Activated CD8-positive, alpha-beta memory T cell treated with anti-CD3 and anti-CD28 coated beads, Interleukin-2, amount 50 U/mL, for 48 hours (primary cell): ENCODE measurements at regions not wholly inside any gene's neighbourhood (a gene's known extent, or its start where the extent isn't known, plus 50 kb on each side); places are given as distances from the start of the nearest gene placed in this dataset.

Experiments used
- DNase-seq: peaks from one replicate; pipeline ENCODE4 v3.0.0-alpha.2; 2020

GRCh38 chr5:117872798-117873368 lies 1115.5 kb downstream of the DTWD2 start:
- no peak for DNase-seq

DNA sequence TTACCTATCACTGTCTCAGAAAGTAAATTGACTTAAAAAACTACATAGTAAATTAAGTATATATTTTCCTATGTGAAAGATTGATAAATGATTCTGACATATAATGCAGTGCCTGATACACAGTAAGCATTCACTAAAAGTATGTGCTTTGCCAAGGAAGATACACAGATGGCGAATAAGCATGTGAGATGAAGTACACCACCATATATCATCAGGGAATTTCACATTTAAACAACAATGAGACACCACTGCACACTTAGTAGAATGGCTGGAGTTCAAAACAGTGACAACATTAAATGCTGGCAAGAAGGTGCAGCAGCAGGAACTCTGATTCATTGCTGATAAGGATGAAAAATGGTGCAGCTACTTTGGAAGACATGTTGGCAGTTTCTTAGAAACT lies 1118.8 kb downstream of the DTWD2 start:
- DNase-seq: no peak

GRCh38 chr5:117863586-117864296 lies 1124.6 kb downstream of the DTWD2 start:
- DNase-seq: no peak

DNA sequence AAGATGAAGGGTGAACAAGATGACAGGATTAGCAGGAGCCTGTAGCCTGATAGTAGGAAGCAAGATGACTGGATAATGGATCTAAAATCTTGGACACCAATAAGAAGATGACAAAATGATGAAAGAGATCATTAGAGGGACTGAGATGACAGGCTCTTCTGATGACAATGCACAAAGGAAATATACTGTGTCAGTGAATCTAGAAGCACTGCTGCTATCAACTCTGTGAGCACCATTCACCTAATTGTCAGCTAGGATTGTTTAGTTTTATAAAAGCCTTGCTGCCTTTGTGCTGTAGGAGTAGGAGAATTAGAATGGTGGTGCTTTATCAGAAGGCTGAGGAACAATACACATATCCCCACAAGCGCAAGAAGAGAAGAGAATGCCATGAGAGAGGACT lies 1127.8 kb downstream of the DTWD2 start:
- DNase-seq: no peak

GRCh38 chr5:117859176-117859575 lies 1129.2 kb downstream of the DTWD2 start:
- DNase-seq: no peak

- no peak for DNase-seq
These were observed 1131.6 kb downstream of the DTWD2 start for GRCh38 chr5:117856713-117857112.

DNA sequence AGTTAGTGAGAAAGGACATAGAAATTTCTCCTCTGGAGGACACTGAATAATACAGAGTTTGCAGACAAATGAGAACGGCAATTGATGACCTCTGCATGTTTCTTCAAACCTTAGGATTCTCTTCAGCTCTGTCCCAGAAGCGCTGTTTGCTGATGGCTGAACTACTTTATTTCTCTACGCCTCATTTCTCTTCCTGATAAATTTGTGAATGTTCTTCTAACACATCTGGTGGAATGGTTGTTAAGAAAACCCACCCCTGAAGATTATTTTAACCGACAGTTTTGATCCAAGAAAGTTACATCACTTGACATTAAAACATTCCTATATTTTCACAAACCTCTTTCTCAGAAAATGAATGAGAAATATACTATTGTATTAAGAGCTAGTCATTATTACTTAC lies 1150.6 kb downstream of the DTWD2 start:
- DNase-seq: no peak

GRCh38 chr5:117833691-117834090 lies 1154.7 kb downstream of the DTWD2 start:
- DNase-seq: no peak

GRCh38 chr5:117829646-117830045 lies 1158.7 kb downstream of the DTWD2 start:
- DNase-seq: no peak

DNA sequence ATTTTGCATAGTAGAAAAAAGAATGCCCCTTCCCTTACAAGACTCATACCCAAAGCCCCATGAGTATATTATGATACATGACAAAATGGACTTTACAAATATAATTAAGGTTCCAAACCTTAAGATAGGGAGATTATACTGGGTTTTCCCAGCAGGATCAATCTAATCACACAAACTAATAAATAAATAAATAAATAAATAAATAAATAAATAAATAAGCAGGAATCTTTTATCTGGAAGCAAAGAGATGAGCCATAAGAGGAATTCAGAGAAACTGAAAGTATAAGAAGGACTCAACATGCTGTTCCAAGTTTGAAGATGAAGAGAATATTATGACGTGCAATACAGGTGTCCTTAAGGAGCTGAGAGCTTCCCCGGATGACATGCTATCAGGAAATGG lies 1174.5 kb downstream of the DTWD2 start:
- DNase-seq: no peak

DNA sequence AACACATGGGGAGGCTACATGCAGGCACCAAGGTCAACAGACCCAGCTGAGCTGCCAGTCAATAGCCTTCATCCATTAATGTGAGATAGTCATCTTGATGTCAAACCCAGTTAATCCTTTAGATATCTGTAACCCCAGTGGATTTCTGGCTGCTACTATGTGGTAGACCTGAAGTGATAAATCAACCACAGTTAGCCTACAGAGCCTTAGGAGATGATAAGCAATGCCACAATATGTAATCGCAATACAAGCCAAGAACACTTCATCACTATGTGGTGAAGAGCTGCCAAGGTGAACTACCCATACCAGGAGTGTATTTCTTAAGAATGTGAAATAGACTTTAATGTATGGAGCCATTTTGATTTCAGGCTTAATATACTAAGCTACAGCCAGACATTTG lies 1175.5 kb downstream of the DTWD2 start:
- no peak for DNase-seq

DNA sequence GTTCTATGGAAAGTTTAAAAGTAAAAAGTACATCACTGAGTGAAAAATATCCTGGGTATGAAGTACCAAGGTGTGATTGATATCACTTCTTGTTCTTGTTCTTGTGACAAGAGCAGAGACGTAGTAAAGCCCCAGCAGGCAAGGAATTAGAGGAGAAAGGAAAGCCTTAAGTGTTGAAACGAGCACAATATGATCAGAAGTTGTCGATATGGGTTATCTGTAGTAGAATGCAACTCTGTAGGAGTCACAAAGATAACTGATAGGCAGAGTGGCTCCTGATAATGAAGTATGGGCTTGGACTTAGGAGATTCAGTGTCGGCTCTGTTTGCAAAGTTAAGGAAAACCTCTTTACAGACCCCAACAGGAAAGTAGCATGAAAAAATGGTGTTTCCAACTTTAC lies 1179.1 kb downstream of the DTWD2 start:
- DNase-seq: no peak

- DNase-seq: no peak
These were observed 1183.3 kb downstream of the DTWD2 start for GRCh38 chr5:117805058-117805457.

DNA sequence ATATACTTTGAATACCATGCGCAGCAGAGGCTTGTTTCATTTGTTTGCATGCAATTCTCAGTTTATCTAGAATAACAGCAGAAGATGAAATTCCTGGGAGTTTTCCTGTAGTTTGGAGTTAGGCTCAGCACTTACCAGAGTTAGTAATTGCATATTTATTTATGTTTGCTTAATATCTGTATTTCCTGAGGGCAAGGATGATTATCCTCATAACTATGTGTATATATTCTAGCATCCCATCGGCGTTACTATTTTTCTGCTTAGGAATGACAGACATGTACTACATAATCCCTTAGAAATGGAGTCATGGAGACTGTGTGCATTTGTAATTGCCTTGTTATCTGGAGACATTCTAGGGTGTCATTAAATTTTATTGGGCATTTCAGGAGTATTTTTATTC lies 1184.8 kb downstream of the DTWD2 start:
- no peak for DNase-seq

- no peak for DNase-seq
These were observed 1186.8 kb downstream of the DTWD2 start for GRCh38 chr5:117801583-117801982.

DNA sequence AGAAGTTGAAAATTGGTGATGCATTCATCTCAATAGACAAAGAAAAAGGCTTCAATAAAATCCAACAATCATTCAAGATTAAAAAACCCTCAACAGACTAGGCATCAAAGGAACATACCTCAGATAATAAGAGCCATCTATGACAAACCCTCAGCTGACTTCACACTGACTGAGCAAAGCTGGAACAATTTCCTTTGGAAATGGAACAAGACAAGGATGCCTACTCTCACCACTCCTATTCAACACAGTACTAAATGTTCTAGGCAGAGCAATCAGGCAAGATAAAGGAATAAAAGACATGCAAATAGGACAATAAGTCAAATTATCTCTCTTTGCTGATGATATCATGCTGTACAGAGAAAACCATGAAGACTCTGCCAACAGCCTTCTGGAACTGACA lies 1188.1 kb downstream of the DTWD2 start:
- DNase-seq: no peak

GRCh38 chr5:117794847-117795246 lies 1193.5 kb downstream of the DTWD2 start:
- DNase-seq: no peak

GRCh38 chr5:117793963-117794362 lies 1194.4 kb downstream of the DTWD2 start:
- no peak for DNase-seq

- no peak for DNase-seq
These were observed 1195.9 kb downstream of the DTWD2 start for GRCh38 chr5:117792476-117792875.

DNA sequence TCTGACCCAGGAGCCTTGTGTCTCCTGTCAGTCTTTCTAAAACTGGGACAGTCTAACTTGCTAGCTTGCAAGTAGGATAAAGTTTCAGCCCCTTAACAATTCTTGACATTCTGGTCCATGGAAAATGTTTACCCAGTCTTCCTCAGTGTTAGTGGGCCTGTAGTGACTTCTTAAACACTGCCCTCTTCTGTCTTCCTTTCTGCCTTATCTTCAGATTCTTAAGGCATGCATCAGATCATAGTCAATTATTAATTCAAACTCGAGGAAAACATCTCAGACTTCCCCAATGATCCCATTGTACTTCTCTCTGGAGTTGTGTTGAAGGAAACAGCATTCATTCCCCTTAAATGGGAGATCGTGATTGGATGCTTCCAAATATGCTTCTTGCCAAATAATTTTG lies 1199.8 kb downstream of the DTWD2 start:
- DNase-seq: no peak

DNA sequence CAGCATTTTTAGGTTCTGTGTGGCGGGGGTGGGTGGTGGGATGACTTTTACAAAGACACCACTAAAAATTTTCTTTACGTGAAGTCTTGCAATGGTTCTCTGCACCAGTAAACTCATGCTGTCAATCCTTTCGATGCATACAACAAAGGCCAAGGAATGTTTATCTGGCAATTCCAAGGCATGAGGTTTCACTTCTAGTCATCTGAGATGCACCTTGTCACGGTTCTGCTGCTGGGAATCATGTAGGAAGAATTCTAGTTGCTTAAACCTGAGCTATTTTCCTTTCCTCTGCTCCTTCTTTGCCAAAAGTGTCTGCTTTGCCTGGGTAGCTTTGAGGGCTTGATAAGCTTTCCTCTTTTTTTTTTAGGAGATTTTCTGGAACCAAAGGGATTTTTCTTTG lies 1204.5 kb upstream of the SEMA6A start:
- no peak for DNase-seq

DNA sequence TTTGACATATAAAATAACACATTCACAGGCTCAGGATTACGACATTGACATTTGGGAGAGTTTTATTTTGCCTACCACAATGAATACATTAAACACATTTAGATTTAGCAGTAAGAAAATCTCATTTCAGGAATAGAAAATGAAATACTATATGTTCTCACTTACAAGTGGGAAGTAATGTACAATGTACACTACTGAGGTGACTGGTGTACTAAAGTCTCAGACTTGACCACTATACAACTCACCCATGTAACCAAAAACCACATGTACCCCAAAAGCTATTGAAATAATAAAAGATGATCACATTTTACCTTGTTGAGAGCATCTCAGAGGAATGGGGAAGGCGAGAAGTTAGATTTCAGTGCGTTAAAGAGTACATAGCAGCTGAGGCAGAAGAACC lies 1202.4 kb upstream of the SEMA6A start:
- DNase-seq: no peak

DNA sequence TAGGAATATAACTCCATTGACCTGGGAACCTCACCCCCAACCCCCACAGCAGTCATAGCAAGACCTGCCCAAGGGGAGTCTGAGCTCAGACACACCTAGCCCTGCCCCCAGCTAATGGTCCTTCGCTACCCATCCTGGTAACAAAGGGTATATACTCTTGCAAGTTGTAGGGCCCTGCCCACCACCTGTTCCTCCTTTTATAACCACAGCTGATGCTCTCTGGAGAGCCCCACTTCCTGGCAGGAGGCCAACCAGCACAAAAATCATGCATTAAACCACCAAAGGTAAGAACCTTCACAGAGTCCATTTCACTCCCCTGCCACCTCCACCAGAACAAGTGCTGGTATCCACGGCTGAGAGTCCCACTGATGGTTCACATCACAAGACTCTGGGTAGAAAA lies 1195.3 kb upstream of the SEMA6A start:
- no peak for DNase-seq

- DNase-seq: no peak
These were observed 1188.6 kb upstream of the SEMA6A start for GRCh38 chr5:117763271-117763670.

GRCh38 chr5:117761186-117761585 lies 1186.6 kb upstream of the SEMA6A start:
- DNase-seq: no peak
